Nephron progenitor cell (in vitro differentiated cells): ENCODE measurements at regions not wholly inside any gene's neighbourhood (a gene's known extent, or its start where the extent isn't known, plus 50 kb on each side); places are given as distances from the start of the nearest gene placed in this dataset.

ENCODE experiments used
- DNase-seq: peaks from one replicate; pipeline ENCODE4 v3.0.0; 2021
- H3K27ac Mint-ChIP-seq: 2 replicates; pipeline ENCODE4 v1.8.0; 2021; ENCODE audit warnings: mild to moderate bottlenecking, moderate library complexity, mixed read lengths
- H3K27me3 Mint-ChIP-seq: 2 replicates; pipeline ENCODE4 v1.8.0; 2021; ENCODE audit warnings: mild to moderate bottlenecking, low read depth, mixed read lengths; ENCODE audit not compliant: poor library complexity
- H3K36me3 Mint-ChIP-seq: 2 replicates; pipeline ENCODE4 v1.8.0; 2021; ENCODE audit warnings: low read depth, mixed read lengths
- H3K4me1 Mint-ChIP-seq: 2 replicates; pipeline ENCODE4 v1.8.0; 2021; ENCODE audit warnings: mixed read lengths
- H3K4me3 Mint-ChIP-seq: 2 replicates; pipeline ENCODE4 v1.8.0; 2021; ENCODE audit warnings: mild to moderate bottlenecking, moderate library complexity, mixed read lengths
- H3K9me3 Mint-ChIP-seq: 2 replicates; pipeline ENCODE4 v1.8.0; 2021; ENCODE audit warnings: mild to moderate bottlenecking, moderate library complexity, mixed read lengths
- TF ChIP-seq, protein P1 (sequence below): fragments of 200-600 bp; sonication (generic); IDR thresholded peaks from 2 replicates; pipeline ENCODE4 v1.5.0; 2021; ENCODE audit warnings: antibody characterized with exemption

DNA sequence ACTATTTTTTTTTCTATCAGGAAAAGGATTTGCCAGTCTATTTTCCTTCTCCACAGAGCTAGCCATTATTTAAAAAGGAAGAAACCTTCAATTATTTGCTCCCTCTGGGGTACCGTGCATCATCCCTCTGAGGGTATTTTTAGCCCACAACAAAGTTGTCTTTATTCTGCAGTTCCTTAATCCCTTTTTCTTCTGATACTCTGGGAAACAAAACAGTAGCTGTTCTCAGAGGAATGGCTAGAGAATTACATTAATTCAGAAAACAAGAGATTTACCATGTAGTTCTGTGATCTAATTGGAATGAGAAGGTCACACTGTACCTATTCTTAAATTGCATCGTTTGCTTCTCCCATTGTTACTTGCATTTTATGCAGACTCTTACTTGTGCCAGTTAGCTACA is 1056.7 kb downstream of the STIM2 start:
- TF ChIP-seq, protein P1, sequence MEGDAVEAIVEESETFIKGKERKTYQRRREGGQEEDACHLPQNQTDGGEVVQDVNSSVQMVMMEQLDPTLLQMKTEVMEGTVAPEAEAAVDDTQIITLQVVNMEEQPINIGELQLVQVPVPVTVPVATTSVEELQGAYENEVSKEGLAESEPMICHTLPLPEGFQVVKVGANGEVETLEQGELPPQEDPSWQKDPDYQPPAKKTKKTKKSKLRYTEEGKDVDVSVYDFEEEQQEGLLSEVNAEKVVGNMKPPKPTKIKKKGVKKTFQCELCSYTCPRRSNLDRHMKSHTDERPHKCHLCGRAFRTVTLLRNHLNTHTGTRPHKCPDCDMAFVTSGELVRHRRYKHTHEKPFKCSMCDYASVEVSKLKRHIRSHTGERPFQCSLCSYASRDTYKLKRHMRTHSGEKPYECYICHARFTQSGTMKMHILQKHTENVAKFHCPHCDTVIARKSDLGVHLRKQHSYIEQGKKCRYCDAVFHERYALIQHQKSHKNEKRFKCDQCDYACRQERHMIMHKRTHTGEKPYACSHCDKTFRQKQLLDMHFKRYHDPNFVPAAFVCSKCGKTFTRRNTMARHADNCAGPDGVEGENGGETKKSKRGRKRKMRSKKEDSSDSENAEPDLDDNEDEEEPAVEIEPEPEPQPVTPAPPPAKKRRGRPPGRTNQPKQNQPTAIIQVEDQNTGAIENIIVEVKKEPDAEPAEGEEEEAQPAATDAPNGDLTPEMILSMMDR = no peak
- no peaks in the 10 kb centered on the region for H3K36me3 Mint-ChIP-seq
- peaks cover 9% of the 10 kb centered on the region for H3K4me1 Mint-ChIP-seq
- no peaks in the 10 kb centered on the region for H3K27me3 Mint-ChIP-seq
- no peaks in the 10 kb centered on the region for H3K9me3 Mint-ChIP-seq
- H3K27ac Mint-ChIP-seq = no peak overlapping the region
- no peak overlapping the region for H3K4me3 Mint-ChIP-seq
- DNase-seq = no peak

DNA sequence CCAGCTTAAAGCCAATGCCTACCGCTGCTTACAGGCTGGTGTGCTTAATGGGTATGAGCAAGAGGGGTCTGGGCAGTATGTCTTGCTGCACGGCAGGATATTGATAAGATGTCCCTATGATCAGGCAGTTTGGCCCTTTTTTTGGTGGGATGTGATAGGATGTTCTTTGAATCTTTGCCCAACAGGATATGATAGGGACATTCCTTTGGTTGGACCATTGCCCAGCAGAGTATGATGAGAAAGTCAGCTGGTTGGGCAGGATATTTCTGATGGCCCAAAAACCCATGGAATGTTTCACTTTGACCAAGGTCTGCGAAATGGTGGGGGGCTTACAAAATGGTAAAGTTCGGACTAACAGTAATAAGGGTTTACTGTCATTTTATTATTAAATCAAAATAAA is 1060.6 kb downstream of the STIM2 start:
- H3K4me1 Mint-ChIP-seq = peaks cover 9% of the 10 kb centered on the region
- TF ChIP-seq, protein P1 = no peak
- H3K9me3 Mint-ChIP-seq = no peaks in the 10 kb centered on the region
- no peaks in the 10 kb centered on the region for H3K27me3 Mint-ChIP-seq
- no peak overlapping the region for H3K4me3 Mint-ChIP-seq
- no peak overlapping the region for H3K27ac Mint-ChIP-seq
- DNase-seq = no peak
- no peaks in the 10 kb centered on the region for H3K36me3 Mint-ChIP-seq

DNA sequence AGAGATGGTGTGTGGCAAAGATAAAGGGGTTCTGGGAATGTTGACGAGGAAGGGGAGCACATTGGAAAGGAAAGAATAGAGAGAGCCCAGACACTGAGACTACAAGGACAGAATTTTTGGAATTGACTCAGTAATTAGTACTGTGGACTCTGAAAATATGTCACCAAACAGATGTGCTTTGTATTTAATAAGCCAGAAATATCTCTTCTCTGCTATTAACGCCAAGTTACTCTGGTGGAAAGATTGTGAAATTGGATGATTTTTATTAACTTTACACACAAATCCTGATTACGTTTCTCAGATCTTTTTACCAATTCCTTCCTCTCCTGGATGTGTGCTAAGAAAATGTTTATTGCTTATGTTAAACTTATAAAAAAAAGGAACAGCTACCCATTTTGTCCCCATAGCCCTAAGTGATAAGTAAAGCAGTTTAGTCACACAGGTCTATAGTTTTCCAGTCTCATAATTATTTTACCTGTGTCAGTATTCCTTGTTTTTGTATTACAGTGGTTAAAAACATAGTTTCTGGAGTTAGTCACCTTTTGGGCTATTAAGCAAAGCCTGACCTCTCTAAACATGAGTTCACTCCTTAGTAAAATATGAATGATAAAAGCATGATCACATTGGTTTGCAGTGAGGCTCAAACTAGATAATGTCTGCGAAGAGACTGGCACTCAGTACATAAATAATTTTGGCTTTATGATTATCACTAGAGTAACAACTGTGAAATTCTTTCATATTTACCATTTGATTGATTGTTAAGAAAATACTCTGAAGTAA is 1068.3 kb downstream of the STIM2 start:
- TF ChIP-seq, protein P1 = no peak
- no peak for DNase-seq
- no peak overlapping the region for H3K27ac Mint-ChIP-seq
- H3K27me3 Mint-ChIP-seq = peaks cover 4% of the 10 kb centered on the region
- no peaks in the 10 kb centered on the region for H3K9me3 Mint-ChIP-seq
- H3K4me1 Mint-ChIP-seq = no peaks in the 10 kb centered on the region
- no peak overlapping the region for H3K4me3 Mint-ChIP-seq
- H3K36me3 Mint-ChIP-seq = no peaks in the 10 kb centered on the region

DNA sequence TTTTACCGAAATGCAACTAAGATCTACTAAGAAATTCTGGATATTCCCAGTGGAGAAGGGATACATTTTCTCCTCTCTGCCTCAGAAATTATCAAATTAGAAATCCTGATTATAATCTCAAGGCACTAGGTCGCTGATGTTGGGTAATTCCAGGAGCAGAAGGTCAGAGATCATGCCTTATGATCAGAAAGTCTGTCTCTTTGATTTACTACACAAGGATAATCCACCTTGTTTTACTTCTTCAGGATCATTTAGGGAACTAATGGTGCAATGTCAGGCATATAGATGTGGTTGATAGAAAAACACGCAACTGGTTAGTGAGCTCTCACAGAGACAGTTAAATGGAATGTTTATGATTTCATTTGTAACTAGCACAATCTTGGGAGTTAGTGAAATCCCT is 1069.7 kb downstream of the STIM2 start:
- Mint-ChIP-seq H3K4me1 (no peaks in the 10 kb centered on the region), H3K9me3 (no peaks in the 10 kb centered on the region), H3K27ac (no peak overlapping the region), H3K4me3 (no peak overlapping the region), H3K36me3 (no peaks in the 10 kb centered on the region), H3K27me3 (peaks cover 4% of the 10 kb centered on the region)
- DNase-seq = no peak
- TF ChIP-seq, protein P1 = no peak

DNA sequence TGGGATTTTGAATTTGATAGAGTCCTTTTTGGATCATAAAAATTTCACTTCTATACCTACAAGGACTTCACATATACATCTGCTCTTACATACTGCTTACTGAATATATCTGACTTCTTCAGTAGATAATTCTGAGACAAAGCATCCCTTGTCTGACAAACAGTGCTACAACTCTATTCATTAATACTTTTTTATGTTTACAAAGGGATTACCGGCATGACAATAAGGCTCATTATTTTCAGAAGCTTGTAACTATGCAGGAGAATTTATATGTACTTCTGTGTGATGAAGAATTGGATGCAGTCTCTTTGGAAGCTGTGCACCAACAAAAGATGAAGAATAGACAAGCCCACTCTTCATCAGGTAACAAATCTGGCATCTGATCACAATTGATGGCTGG is 1070.3 kb downstream of the STIM2 start:
- H3K4me3 Mint-ChIP-seq = no peak overlapping the region
- no peaks in the 10 kb centered on the region for H3K36me3 Mint-ChIP-seq
- TF ChIP-seq, protein P1 = no peak
- DNase-seq = no peak
- H3K4me1 Mint-ChIP-seq = no peaks in the 10 kb centered on the region
- no peak overlapping the region for H3K27ac Mint-ChIP-seq
- H3K27me3 Mint-ChIP-seq = peaks cover 4% of the 10 kb centered on the region
- no peaks in the 10 kb centered on the region for H3K9me3 Mint-ChIP-seq

DNA sequence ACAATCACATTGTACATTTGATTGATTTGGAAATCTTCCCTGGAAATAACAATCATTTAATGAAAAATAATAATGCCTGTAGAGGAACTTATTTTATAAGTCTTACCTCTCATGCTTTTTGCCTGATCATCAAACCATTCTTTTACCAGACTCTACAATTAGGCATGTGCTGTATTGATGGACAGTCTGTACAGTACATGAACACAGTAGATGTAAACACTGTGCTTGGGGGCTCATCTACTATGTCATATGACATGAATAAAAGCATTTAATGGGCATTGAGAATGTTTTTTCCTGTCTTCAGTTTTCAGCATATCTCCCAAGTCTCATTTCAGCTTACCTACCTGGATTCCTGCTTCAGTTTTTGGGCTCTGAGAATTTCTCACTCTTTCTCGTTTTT is 1070.9 kb downstream of the STIM2 start:
- H3K4me1 Mint-ChIP-seq = no peaks in the 10 kb centered on the region
- H3K27me3 Mint-ChIP-seq = peaks cover 2% of the 10 kb centered on the region
- no peaks in the 10 kb centered on the region for H3K9me3 Mint-ChIP-seq
- H3K4me3 Mint-ChIP-seq = no peak overlapping the region
- TF ChIP-seq, protein P1 = no peak
- no peak for DNase-seq
- no peak overlapping the region for H3K27ac Mint-ChIP-seq
- H3K36me3 Mint-ChIP-seq = no peaks in the 10 kb centered on the region
